LNCaP clone FGC (cell line): ENCODE measurements at regions not wholly inside any gene's neighbourhood (a gene's known extent, or its start where the extent isn't known, plus 50 kb on each side); places are given as distances from the start of the nearest gene placed in this dataset.
"Not testable (repeated sequence)": the region's sequence is repeated elsewhere in the genome, so short reads cannot be mapped to it uniquely, and the experiment has no call there.

ENCODE experiments used
- DNase-seq: peaks from one replicate; pipeline ENCODE4 v3.0.0-alpha.2; 2011; ENCODE audit warnings: low read depth
- H3K4me3 ChIP-seq: 2 replicates; pipeline ENCODE4 v1.5.1; 2011; ENCODE audit warnings: mild to moderate bottlenecking, low read depth, low read length, control low read depth
- TF ChIP-seq, protein P1 (sequence below): IDR thresholded peaks from 2 replicates; pipeline ENCODE4 v1.5.1; 2012; ENCODE audit warnings: mild to moderate bottlenecking; ENCODE audit not compliant: control insufficient read depth, insufficient read depth; ENCODE audit errors: extremely low read depth

DNA sequence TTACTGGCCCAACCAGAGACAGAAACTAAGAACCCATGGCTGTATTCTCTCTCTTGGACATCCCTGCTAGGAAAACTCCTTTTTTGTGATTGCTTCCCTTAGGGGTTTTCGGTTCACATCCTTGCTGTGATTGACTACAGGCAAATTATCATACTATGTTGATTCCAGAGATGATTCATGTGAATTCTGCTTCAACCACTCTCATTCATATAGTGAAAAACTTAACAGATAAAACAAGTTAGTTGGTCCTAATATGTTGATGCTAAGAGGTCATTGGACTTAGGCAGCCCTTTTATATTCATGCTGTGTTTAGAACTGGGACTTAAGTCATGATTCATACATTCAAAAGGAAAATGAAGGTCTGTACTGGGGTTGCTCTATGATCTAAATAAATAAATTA lies 76.9 kb upstream of the CCN2 start:
- H3K4me3 ChIP-seq, result no peak overlapping the region
- TF ChIP-seq, protein P1, sequence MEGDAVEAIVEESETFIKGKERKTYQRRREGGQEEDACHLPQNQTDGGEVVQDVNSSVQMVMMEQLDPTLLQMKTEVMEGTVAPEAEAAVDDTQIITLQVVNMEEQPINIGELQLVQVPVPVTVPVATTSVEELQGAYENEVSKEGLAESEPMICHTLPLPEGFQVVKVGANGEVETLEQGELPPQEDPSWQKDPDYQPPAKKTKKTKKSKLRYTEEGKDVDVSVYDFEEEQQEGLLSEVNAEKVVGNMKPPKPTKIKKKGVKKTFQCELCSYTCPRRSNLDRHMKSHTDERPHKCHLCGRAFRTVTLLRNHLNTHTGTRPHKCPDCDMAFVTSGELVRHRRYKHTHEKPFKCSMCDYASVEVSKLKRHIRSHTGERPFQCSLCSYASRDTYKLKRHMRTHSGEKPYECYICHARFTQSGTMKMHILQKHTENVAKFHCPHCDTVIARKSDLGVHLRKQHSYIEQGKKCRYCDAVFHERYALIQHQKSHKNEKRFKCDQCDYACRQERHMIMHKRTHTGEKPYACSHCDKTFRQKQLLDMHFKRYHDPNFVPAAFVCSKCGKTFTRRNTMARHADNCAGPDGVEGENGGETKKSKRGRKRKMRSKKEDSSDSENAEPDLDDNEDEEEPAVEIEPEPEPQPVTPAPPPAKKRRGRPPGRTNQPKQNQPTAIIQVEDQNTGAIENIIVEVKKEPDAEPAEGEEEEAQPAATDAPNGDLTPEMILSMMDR, result no peak
- DNase-seq, result no peak

GRCh38 chr6:132025468-132025867 lies 74.3 kb upstream of the CCN2 start:
- DNase-seq, result no peak
- TF ChIP-seq, protein P1, result no peak
- no peak overlapping the region for H3K4me3 ChIP-seq

DNA sequence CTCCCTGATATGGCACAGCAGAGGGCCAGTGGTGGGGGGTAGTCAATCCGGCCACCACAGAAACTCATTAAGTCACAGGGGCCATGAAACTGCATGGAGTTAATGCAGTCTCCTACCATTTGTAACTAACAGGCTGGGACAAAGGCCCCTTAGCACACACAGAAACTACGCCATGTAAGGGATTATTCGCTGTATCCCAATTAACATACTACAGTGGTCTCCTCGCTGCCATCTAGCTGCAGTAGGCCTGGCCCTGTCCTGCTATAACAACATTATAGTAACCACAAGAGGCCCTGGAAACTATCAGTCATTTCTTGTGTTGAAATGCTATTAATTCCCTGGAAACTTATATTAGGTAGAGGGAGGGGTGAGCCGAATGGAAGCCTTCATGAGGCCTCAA lies 72.3 kb upstream of the CCN2 start:
- no peak for DNase-seq
- TF ChIP-seq, protein P1, result no peak
- H3K4me3 ChIP-seq, result no peak overlapping the region

- DNase-seq, result no peak
- TF ChIP-seq, protein P1, result no peak
- H3K4me3 ChIP-seq, result no peak overlapping the region
These were observed 70.6 kb upstream of the CCN2 start for GRCh38 chr6:132021552-132022375.

GRCh38 chr6:132020918-132021317 lies 69.7 kb upstream of the CCN2 start:
- not testable (repeated sequence) for H3K4me3 ChIP-seq, DNase-seq

DNA sequence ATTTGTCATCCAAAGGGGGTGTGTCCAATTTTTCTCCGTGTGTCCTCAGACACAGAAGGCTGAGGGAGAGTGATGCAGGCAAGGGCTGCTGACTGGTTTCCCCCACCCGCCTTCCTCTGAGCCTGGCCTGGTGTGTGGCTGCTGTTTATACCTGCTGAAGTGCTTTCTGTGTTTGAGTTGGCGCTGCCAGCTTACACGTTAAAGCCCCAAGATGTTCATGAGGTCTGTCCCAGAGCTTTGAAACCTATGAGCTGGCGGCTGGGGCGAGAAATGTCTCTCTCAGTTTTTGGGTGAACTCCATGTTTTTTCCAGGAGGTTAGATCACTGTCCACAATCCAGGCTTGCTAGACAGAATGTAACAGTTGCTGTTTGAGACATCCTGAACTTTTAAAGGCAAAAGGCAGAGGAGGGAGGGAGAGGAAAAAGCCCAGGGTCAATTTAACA lies 69.0 kb upstream of the CCN2 start:
- TF ChIP-seq, protein P1, result no peak
- DNase-seq, result no peak
- no peak overlapping the region for H3K4me3 ChIP-seq

- no peak for DNase-seq
- TF ChIP-seq, protein P1, result no peak
- no peak overlapping the region for H3K4me3 ChIP-seq
These were observed 68.4 kb upstream of the CCN2 start for GRCh38 chr6:132019586-132019985.
